Right forelimb (tissue), 1 donor: ENCODE measurements at regions not wholly inside any gene's neighbourhood (a gene's known extent, or its start where the extent isn't known, plus 50 kb on each side); places are given as distances from the start of the nearest gene placed in this dataset.

ENCODE experiments used
- DNase-seq: peaks from one replicate; pipeline ENCODE4 v3.0.0-alpha.2; 2018

- DNase-seq, result no peak
Observed at GRCh38 chr3:141669434-141669833, 68.7 kb upstream of the RNF7 start.

- DNase-seq, result no peak
Observed at GRCh38 chr3:141677701-141678100, 60.4 kb upstream of the RNF7 start.

- no peak for DNase-seq
Observed at GRCh38 chr3:141680620-141681389, 57.3 kb upstream of the RNF7 start.

GRCh38 chr3:141681390-141681780, 56.7 kb upstream of the RNF7 start:
- DNase-seq, result no peak

GRCh38 chr3:141682007-141682406, 56.1 kb upstream of the RNF7 start:
- no peak for DNase-seq

GRCh38 chr3:141682921-141683320, 55.2 kb upstream of the RNF7 start:
- DNase-seq, result no peak

GRCh38 chr3:141684758-141685157, 53.3 kb upstream of the RNF7 start:
- DNase-seq, result no peak

GRCh38 chr3:141686466-141687291, 51.4 kb upstream of the RNF7 start:
- DNase-seq, result peak; percentile 66
